Retinal pigment epithelial cell (primary cell): ENCODE measurements at regions not wholly inside any gene's neighbourhood (a gene's known extent, or its start where the extent isn't known, plus 50 kb on each side); places are given as distances from the start of the nearest gene placed in this dataset.
"Not testable (repeated sequence)": the region's sequence is repeated elsewhere in the genome, so short reads cannot be mapped to it uniquely, and the experiment has no call there.

Experiments
- DNase-seq: peaks from one replicate; pipeline ENCODE4 v3.0.0-alpha.2; 2010; ENCODE audit warnings: low read depth
- H3K4me3 ChIP-seq: 2 replicates; pipeline ENCODE4 v1.5.1; 2011; ENCODE audit warnings: mild to moderate bottlenecking, low read length, control low read depth, moderate library complexity
- CTCF ChIP-seq: conservative IDR thresholded peaks from 2 replicates; pipeline ENCODE4 v1.5.1; 2011; ENCODE audit warnings: low read depth, low read length, control low read depth, inconsistent platforms

DNA sequence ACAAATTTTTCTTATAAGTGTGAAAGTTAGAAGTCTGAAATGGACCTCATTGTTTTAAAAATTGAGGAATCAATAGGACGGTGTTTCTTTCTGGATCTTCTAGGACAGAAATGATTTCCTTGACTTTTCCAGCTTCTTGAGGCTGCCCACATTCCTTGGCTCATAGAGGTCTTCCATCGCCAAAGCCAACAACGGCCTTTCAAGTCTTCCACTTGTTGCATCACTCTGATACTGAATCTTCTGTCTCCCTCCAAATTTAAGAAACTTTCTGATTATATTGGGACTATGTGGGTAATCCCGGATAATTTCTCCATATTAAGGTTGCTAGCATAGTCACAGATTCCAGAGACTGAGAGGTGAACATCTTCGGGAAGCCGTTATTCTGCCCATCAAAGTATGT lies 595.4 kb upstream of the ADAMTS5 start:
- H3K4me3 ChIP-seq: no peak overlapping the region
- DNase-seq: no peak

GRCh38 chr21:27561116-27561515 lies 594.2 kb upstream of the ADAMTS5 start:
- no peak overlapping the region for H3K4me3 ChIP-seq
- TF ChIP-seq CTCF: no peak
- DNase-seq: no peak

More for the DNA sequence above, 595.4 kb upstream of the ADAMTS5 start:
- no peak for TF ChIP-seq CTCF

- no peak for TF ChIP-seq CTCF
- no peak overlapping the region for H3K4me3 ChIP-seq
- DNase-seq: no peak
Measured at GRCh38 chr21:27557356-27557755, 590.5 kb upstream of the ADAMTS5 start.

- no peak for TF ChIP-seq CTCF
- no peak for DNase-seq
- H3K4me3 ChIP-seq: no peak overlapping the region
Measured at GRCh38 chr21:27555996-27556395, 589.1 kb upstream of the ADAMTS5 start.

GRCh38 chr21:27550287-27550686 lies 583.4 kb upstream of the ADAMTS5 start:
- no peak for TF ChIP-seq CTCF

GRCh38 chr21:27548486-27548885 lies 581.6 kb upstream of the ADAMTS5 start:
- H3K4me3 ChIP-seq: no peak overlapping the region
- no peak for TF ChIP-seq CTCF
- DNase-seq: no peak

More at GRCh38 chr21:27550287-27550686, 583.4 kb upstream of the ADAMTS5 start:
- no peak for DNase-seq
- H3K4me3 ChIP-seq: no peak overlapping the region

DNA sequence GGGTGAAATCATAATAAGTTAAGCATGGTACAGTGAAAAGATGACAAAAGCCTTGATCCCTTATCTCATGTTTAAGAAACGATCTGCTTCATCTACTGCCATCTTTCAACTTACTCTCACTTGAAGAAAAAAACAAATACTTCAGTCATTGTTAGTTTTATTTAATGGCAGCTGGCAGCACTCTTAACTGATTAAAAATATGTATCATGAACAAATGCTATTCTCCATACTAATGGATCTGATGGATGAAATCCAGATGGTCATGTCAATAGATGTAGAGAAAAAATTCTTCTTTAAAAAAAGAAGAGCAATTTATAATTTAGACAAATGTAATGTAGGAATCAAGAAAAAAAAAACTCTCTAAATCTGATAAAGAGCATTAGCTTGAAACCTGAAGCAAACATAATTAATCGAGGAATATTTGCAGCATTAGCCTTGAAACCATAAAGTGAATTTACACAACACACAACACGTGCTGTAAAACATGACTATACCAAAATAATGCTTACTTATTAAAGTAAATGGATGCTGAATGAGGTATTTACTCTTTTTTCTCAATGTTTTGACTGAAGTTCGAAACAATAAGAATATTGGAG lies 579.0 kb upstream of the ADAMTS5 start:
- H3K4me3 ChIP-seq: no peak overlapping the region
- no peak for TF ChIP-seq CTCF
- no peak for DNase-seq

DNA sequence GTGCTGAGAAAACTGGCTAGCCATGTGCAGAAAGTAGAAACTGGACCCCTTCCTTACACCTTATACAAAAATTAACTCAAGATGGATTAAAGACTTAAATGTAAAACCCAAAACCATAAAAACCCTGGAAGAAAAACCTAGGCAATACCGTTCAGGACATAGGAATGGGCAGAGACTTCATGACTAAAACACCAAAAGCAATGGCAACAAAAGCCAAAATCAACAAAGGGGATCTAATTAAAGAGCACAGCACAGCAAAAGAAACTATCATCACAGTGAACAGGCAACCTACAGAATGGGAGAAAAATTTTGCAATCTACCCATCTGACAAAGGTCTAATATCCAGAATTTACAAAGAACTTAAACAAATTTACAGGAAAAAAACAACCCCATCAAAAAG lies 575.2 kb upstream of the ADAMTS5 start:
- H3K4me3 ChIP-seq, DNase-seq: not testable (repeated sequence)
